ENCODE measurements at regions not wholly inside any gene's neighbourhood (a gene's known extent, or its start where the extent isn't known, plus 50 kb on each side); places are given as distances from the start of the nearest gene placed in this dataset.

DNA sequence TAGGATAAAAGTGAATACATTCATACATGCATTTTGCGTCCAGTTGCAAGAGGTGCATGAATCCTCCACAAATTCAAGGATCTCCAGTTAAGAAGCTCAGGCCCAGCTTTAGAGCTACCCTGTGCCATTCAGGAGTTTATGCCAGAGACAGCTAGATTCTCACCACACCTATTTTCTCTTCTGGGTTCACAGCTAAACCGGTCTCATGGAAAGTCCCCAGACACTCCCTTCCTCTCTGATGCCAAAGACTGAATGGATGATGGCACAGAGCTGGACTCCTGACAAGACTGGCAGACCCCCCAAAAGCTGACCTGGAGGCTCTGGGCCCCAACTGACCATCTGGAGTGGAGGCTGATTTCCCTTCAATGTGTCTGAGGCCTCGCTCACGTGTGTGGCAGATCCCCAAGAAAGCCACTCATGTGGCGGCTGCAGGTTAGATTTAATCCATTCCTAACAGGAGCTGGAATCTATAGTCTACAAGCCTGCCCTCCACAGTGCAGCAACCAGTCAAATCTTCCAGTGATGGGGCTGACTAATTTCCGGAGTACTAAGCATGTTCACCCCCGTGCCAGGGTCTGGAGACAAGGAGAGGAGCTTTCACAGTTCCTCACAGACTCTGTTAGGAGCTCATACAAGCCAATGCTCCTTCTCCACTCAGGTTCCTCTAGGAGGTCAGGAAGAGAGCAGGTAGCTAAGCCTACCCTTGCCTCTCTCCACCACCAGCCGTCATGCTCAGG, 257.1 kb downstream of the BCL11A start:
- H3K27ac Mint-ChIP-seq, result peak overlapping the region in 5 of 6 donors; percentile 34 to 90 (median 67)
- no peaks in the 10 kb centered on the region for H3K9me3 Mint-ChIP-seq
- H3K4me1 Mint-ChIP-seq, result peaks cover 19 to 43% (median 27%) of the 10 kb centered on the region in 3 donors
- H3K4me3 Mint-ChIP-seq, result peak overlapping the region in 5 of 8 donors; percentile 5 to 64 (median 44)
- no peak for DNase-seq
- no peaks in the 10 kb centered on the region for H3K36me3 Mint-ChIP-seq
- peak; percentile 47 to 48 for ATAC-seq (ENCODE audit: low read depth in 2 of 2)
- H3K27me3 Mint-ChIP-seq, result no peaks in the 10 kb centered on the region

DNA sequence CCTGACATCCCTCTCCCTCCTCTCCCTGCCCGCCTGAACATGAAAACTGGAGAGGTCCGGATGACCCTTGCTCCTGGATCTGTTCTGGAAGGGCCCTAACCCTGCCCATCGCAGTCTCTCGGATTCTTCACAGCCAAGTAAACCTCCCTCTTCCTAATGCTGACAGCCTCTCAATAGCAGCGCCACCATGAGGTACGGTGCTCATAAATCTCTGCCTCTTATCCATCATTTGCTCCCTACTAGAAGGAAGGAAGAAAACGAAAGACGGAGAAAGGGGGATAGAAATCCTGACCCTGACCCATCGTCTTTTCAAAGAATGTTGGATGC, 257.9 kb downstream of the BCL11A start:
- Mint-ChIP-seq H3K4me3 (peak overlapping the region in 2 of 8 donors; percentile 44 to 49), H3K27me3 (no peaks in the 10 kb centered on the region), H3K27ac (peak overlapping the region in 3 of 6 donors; percentile 62 to 87 (median 83)), H3K9me3 (no peaks in the 10 kb centered on the region), H3K4me1 (peaks cover 19 to 43% (median 30%) of the 10 kb centered on the region in 3 donors), H3K36me3 (no peaks in the 10 kb centered on the region)
- ATAC-seq (ENCODE audit: low read depth in 2 of 2) (no peak), DNase-seq (no peak)

- ATAC-seq (ENCODE audit: low read depth in 2 of 2), result no peak
- H3K27ac Mint-ChIP-seq, result peak overlapping the region in 3 of 6 donors; percentile 62 to 87 (median 83)
- no peaks in the 10 kb centered on the region for H3K27me3 Mint-ChIP-seq
- DNase-seq, result no peak
- no peaks in the 10 kb centered on the region for H3K36me3 Mint-ChIP-seq
- no peaks in the 10 kb centered on the region for H3K9me3 Mint-ChIP-seq
- peak overlapping the region in 3 of 8 donors; percentile 29 to 66 (median 44) for H3K4me3 Mint-ChIP-seq
- peaks cover 19 to 43% (median 30%) of the 10 kb centered on the region in 3 donors for H3K4me1 Mint-ChIP-seq
Measured at GRCh38 chr2:60294901-60295635, 258.4 kb downstream of the BCL11A start.

DNA sequence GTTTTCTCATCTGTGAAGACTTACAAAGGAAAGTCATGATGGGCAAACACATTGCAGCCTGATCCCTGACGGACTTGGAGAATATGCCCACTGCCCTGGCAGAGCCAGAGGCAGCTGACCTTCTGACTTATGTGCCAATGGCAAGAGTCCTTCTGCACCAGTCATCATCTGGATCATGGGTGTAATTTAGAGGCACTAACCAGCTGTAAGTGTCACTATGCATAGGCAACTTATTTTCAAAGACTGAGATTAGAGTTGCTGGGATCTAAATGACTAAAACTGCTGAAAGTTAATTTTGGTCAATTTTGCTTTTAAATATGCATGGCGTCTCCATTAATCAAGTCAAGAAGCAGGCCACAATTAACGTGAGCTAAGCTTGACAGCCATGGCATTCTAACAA, 261.2 kb downstream of the BCL11A start:
- peak overlapping the region in 1 of 6 donors; percentile 89 for H3K27ac Mint-ChIP-seq
- H3K27me3 Mint-ChIP-seq, result no peaks in the 10 kb centered on the region
- no peak for DNase-seq
- no peaks in the 10 kb centered on the region for H3K36me3 Mint-ChIP-seq
- peaks cover 19 to 39% (median 30%) of the 10 kb centered on the region in 3 donors for H3K4me1 Mint-ChIP-seq
- ATAC-seq (ENCODE audit: low read depth in 2 of 2), result no peak
- no peak overlapping the region for H3K4me3 Mint-ChIP-seq
- H3K9me3 Mint-ChIP-seq, result peaks cover 0 to 7% (median 0%) of the 10 kb centered on the region in 7 donors

DNA sequence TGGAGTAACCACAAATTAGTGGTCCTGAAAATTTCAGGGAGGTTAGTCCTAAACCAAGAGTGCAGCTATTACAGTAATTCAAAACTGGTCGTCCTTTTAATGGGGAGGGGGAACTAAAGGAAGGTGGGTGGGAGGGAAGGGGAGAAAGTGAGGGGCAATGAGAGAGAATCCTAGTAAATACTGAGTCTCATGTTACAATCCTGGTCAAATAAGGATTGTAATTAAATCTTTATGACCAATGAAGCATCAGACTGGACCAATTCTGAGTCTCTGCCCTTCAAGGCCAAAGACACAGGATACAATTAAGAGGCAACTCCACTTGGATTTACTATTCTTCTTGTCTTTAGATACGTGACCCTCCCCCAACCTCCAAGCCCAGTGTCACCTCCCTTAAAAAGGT, 262.9 kb downstream of the BCL11A start:
- H3K4me1 Mint-ChIP-seq, result peaks cover 2 to 22% (median 12%) of the 10 kb centered on the region in 3 donors

DNA sequence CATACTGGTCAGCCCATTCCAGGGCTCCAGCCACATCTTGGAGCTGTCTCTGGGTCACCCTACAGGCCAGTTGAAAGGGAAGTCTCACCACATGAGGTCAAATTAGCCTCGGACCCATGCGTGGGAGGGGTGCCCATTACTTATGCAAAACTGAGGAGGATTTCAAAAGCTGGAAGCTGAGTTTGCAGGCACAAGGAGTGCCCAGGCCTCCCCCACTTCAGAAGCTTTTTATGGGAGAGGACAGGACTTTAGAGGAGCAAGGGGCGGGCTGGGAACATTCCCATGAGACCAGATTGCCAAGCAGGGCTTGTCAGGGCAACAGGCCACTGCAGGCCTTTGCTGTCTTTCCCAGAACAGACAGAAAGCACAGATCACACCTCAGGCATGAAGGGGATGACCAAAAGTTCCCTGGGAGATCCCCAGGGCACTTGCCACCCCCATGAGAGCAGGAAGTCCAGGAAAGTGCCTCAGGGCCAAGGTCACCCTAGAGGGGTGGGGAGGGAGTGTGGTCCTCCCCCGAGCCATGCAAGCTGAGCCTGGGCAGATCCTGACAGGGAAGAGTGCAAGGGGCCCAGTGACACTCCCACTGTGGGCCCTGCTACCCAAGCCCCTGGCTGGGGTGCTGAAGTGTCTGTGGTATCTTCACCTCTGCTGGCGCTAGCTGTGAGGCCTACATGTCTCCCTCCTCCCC, 267.7 kb downstream of the BCL11A start:
- H3K4me1 Mint-ChIP-seq, result peaks cover 4 to 18% (median 11%) of the 10 kb centered on the region in 3 donors
- peaks cover 0 to 7% (median 0%) of the 10 kb centered on the region in 7 donors for H3K9me3 Mint-ChIP-seq
- peak overlapping the region in 1 of 6 donors; percentile 67 for H3K27ac Mint-ChIP-seq
- H3K27me3 Mint-ChIP-seq, result no peaks in the 10 kb centered on the region
- no peaks in the 10 kb centered on the region for H3K36me3 Mint-ChIP-seq
- H3K4me3 Mint-ChIP-seq, result no peak overlapping the region
- no peak for ATAC-seq (ENCODE audit: low read depth in 2 of 2)
- DNase-seq, result no peak

More for the DNA sequence above, 262.9 kb downstream of the BCL11A start:
- H3K36me3 Mint-ChIP-seq, result no peaks in the 10 kb centered on the region
- DNase-seq (no peak), ATAC-seq (ENCODE audit: low read depth in 2 of 2) (no peak)
- H3K9me3 Mint-ChIP-seq, result peaks cover 0 to 7% (median 0%) of the 10 kb centered on the region in 7 donors
- no peak overlapping the region for H3K4me3 Mint-ChIP-seq
- H3K27ac Mint-ChIP-seq, result peak overlapping the region in 1 of 6 donors; percentile 61
- no peaks in the 10 kb centered on the region for H3K27me3 Mint-ChIP-seq

DNA sequence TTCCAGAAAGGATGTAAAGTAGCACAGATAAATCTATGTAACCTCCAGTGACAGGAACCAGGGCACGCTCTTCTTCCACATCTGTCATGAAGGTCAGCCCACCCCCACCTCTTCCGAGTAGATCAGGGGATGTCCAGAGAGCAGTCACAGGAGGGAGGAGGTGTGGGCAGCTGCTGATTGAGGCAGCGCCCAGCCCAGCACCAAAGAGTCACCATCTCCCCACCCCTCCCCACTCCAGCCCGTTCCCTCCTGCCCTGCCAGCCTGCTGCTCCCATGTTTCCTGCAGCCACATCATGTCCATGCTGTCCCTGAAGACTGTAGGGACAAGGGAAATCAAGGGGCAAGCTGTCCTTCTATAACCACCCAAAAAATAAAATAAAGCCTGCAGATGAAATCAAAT, 269.8 kb downstream of the BCL11A start:
- no peak for DNase-seq
- Mint-ChIP-seq H3K27ac (peak overlapping the region in 1 of 6 donors; percentile 15), H3K36me3 (no peaks in the 10 kb centered on the region), H3K4me3 (no peak overlapping the region), H3K9me3 (peaks cover 0 to 7% (median 0%) of the 10 kb centered on the region in 7 donors), H3K4me1 (peaks cover 4 to 18% (median 11%) of the 10 kb centered on the region in 3 donors), H3K27me3 (no peaks in the 10 kb centered on the region)
- ATAC-seq (ENCODE audit: low read depth in 2 of 2), result no peak

GRCh38 chr2:60282886-60283285, 270.6 kb downstream of the BCL11A start:
- Mint-ChIP-seq H3K4me1 (peaks cover 4 to 18% (median 11%) of the 10 kb centered on the region in 3 donors), H3K36me3 (no peaks in the 10 kb centered on the region), H3K9me3 (peaks cover 0 to 5% (median 0%) of the 10 kb centered on the region in 7 donors), H3K4me3 (no peak overlapping the region), H3K27me3 (no peaks in the 10 kb centered on the region), H3K27ac (peak overlapping the region in 3 of 6 donors; percentile 7 to 64 (median 53))
- ATAC-seq (ENCODE audit: low read depth in 2 of 2) (no peak), DNase-seq (no peak)

DNA sequence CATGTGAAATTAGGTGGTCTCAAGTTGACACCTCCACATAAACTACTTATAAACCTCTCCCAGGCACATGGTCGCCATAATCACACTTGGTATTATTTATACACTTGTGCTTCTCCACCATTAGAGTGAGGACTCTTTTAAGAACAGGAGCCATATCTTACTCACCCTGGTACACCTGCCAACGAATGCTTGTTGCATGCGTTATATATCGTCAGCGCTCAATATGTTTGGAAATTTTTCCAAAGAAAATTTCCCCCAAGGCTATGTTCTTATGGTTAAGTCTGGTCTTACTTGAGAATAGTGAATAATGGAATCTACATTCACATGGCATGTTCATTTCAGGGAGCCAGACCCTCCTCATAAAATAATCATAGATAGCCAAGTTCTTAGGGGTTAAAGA, 271.7 kb downstream of the BCL11A start:
- Mint-ChIP-seq H3K27ac (no peak overlapping the region), H3K27me3 (no peaks in the 10 kb centered on the region), H3K4me3 (no peak overlapping the region), H3K4me1 (peaks cover 4 to 18% (median 11%) of the 10 kb centered on the region in 3 donors), H3K9me3 (no peaks in the 10 kb centered on the region), H3K36me3 (no peaks in the 10 kb centered on the region)
- DNase-seq (no peak), ATAC-seq (ENCODE audit: low read depth in 2 of 2) (no peak)

DNA sequence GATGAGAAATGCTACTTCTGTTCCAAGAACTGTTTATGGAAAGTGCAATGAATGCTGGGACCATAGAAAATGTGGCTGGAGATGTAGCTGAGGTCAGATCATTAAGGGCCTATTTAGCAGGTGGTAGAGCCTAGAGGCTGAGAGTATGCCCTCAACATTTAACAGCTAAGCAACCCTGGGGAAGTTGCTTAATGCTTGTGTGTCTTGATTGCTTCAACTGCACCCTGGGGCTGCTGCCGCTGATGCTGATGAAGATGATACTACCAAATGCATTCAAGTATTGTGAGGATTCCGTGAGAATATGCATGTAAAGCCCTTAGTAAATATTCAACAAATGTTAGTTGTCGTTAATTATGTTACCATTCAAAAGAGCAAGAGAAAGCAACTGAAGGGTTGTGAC, 273.2 kb downstream of the BCL11A start:
- Mint-ChIP-seq H3K36me3 (peaks cover 0 to 8% of the 10 kb centered on the region in 2 donors), H3K27me3 (no peaks in the 10 kb centered on the region), H3K27ac (no peak overlapping the region), H3K4me1 (peaks cover 9 to 17% (median 11%) of the 10 kb centered on the region in 3 donors), H3K9me3 (peaks cover 0 to 8% (median 0%) of the 10 kb centered on the region in 7 donors), H3K4me3 (no peak overlapping the region)
- ATAC-seq (ENCODE audit: low read depth in 2 of 2) (no peak), DNase-seq (no peak)

GRCh38 chr2:60278906-60279305, 274.5 kb downstream of the BCL11A start:
- Mint-ChIP-seq H3K4me3 (no peak overlapping the region), H3K27me3 (no peaks in the 10 kb centered on the region), H3K36me3 (peaks cover 0 to 8% of the 10 kb centered on the region in 2 donors), H3K4me1 (peaks cover 4 to 11% (median 5%) of the 10 kb centered on the region in 3 donors), H3K27ac (peak overlapping the region in 2 of 6 donors; percentile 31 to 62), H3K9me3 (peaks cover 0 to 18% (median 2%) of the 10 kb centered on the region in 7 donors)
- ATAC-seq (ENCODE audit: low read depth in 2 of 2) (no peak), DNase-seq (no peak)

DNA sequence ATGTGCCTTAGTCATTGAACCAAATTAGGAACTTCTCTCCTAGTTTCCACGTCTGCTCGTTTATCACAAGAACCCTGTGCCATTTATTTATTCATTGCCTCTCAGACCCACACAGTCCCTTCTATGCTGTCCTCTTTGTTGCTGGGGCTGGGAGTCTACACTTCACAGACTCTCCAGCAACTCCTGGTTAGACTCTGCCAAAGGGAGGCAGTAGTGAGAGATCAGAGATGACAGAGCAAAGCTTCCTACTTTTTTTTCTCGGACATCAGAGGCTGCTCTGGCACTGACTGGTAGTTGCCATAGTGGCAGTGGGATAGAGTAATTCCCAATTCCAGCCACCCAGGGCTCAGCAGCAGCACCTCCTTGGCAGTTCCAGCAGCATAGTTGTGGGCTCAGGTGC, 277.5 kb downstream of the BCL11A start:
- no peaks in the 10 kb centered on the region for H3K27me3 Mint-ChIP-seq
- H3K4me3 Mint-ChIP-seq, result no peak overlapping the region

DNA sequence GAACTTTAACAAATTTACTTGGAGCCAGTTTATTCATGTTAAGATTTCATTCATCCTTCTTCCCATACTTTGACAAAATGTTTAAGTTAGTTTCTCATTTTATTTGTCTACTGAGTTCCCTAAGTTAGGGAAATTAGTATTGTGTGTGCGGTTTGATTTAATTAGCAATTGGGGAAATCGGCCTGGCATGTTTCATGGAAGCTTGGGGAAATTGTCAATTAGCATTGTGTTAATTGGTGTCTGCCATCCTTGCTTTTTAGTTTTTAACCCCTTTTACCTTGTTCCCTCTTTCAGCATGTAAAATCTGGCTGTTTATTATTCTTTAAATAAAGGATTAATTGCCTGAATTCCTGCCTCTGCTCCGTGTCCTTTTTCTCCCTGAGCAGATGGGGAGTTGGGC, 279.6 kb downstream of the BCL11A start:
- H3K27ac Mint-ChIP-seq, result peak overlapping the region in 1 of 6 donors; percentile 86
- no peak for DNase-seq
- no peak overlapping the region for H3K4me3 Mint-ChIP-seq
- peaks cover 0 to 18% (median 2%) of the 10 kb centered on the region in 7 donors for H3K9me3 Mint-ChIP-seq
- H3K27me3 Mint-ChIP-seq, result no peaks in the 10 kb centered on the region
- peaks cover 0 to 8% of the 10 kb centered on the region in 2 donors for H3K36me3 Mint-ChIP-seq
- no peak for ATAC-seq (ENCODE audit: low read depth in 2 of 2)
- H3K4me1 Mint-ChIP-seq, result peaks cover 2 to 7% (median 5%) of the 10 kb centered on the region in 3 donors

More for the DNA sequence above, 277.5 kb downstream of the BCL11A start:
- H3K4me1 Mint-ChIP-seq, result peaks cover 0 to 7% (median 0%) of the 10 kb centered on the region in 3 donors
- ATAC-seq (ENCODE audit: low read depth in 2 of 2) (no peak), DNase-seq (no peak)
- peaks cover 0 to 8% of the 10 kb centered on the region in 2 donors for H3K36me3 Mint-ChIP-seq
- peak overlapping the region in 1 of 6 donors; percentile 66 for H3K27ac Mint-ChIP-seq
- peaks cover 0 to 18% (median 2%) of the 10 kb centered on the region in 7 donors for H3K9me3 Mint-ChIP-seq

Measured in naive B cell (primary cell).